ENCODE measurements at regions not wholly inside any gene's neighbourhood (a gene's known extent, or its start where the extent isn't known, plus 50 kb on each side); places are given as distances from the start of the nearest gene placed in this dataset.

DNA sequence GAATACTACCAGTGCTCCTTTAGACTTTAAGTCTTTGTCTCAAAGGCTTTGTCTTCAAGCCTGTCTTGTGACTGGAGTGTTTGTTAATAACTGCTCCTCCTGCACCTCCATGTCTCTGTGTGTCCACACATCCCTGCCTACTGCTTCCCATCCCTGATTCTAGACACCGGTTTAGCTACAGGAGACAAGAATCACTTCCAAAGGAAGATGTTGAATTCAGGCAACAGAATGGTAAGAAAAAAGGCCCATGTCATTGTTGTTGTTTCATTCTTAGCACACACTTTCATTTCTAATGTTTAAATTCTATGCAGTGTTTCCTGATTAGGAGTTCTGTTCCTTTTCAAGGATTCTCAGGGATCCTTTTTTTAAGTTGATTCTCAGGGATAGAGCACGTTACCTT is 293.6 kb upstream of the STXBP5 start:
- H3K27me3 ChIP-seq, result no peaks in the 10 kb centered on the region
- no peak overlapping the region for H3K27ac ChIP-seq
- no peaks in the 10 kb centered on the region for H3K4me1 ChIP-seq
- no peaks in the 10 kb centered on the region for H3K36me3 ChIP-seq
- DNase-seq (no peak), ATAC-seq (no peak)
- H3K4me3 ChIP-seq, result no peak overlapping the region
- no peaks in the 10 kb centered on the region for H3K9me3 ChIP-seq
- 96% methylated on average over 2 of the region's 2 CpGs for WGBS (ENCODE audit: insufficient coverage, low coverage, low lambda C conversion rate, missing lambda C conversion rate)
- TF ChIP-seq, protein P1, sequence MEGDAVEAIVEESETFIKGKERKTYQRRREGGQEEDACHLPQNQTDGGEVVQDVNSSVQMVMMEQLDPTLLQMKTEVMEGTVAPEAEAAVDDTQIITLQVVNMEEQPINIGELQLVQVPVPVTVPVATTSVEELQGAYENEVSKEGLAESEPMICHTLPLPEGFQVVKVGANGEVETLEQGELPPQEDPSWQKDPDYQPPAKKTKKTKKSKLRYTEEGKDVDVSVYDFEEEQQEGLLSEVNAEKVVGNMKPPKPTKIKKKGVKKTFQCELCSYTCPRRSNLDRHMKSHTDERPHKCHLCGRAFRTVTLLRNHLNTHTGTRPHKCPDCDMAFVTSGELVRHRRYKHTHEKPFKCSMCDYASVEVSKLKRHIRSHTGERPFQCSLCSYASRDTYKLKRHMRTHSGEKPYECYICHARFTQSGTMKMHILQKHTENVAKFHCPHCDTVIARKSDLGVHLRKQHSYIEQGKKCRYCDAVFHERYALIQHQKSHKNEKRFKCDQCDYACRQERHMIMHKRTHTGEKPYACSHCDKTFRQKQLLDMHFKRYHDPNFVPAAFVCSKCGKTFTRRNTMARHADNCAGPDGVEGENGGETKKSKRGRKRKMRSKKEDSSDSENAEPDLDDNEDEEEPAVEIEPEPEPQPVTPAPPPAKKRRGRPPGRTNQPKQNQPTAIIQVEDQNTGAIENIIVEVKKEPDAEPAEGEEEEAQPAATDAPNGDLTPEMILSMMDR (IDR thresholded peaks at IDR 0.05), result no peak
- TF ChIP-seq POLR2A (IDR thresholded peaks at IDR 0.05), result no peak
- intact Hi-C loops (cut with DNase I), result no loop called here

DNA sequence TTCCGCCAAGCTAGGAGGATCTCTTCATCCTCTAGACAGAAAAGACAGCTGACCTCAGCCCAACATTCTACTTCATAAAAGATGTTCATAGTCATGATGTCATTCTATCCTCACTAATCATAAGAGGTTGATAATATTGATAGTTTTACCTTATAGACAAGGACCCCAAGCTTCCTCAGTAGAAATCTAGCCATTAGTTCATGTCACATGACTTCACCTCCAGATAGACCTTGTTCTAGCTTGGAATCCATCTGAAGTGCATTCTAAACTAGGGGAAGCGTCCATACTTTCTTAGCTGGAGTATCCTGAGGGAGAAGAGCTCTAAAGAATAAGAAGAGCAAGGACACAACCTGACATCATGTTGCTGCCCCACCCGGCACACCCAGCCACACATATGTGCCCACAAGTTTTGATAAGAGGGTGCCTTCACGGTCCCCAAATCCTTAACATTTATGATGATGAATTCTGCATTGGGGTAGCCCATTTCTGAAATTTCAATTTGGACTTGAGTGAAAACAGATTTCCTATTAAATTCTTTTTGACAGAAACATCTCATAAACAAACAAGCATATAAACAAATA is 292.5 kb upstream of the STXBP5 start:
- H3K27ac ChIP-seq, result no peak overlapping the region
- no peak for ATAC-seq
- no peaks in the 10 kb centered on the region for H3K27me3 ChIP-seq
- intact Hi-C loops (cut with DNase I), result no loop called here
- H3K4me3 ChIP-seq, result no peak overlapping the region
- H3K36me3 ChIP-seq, result no peaks in the 10 kb centered on the region
- WGBS (ENCODE audit: insufficient coverage, low coverage, low lambda C conversion rate, missing lambda C conversion rate), result 66% methylated on average over 4 of the region's 4 CpGs
- no peaks in the 10 kb centered on the region for H3K9me3 ChIP-seq
- TF ChIP-seq, protein P1 (IDR thresholded peaks at IDR 0.05), result no peak
- TF ChIP-seq POLR2A (IDR thresholded peaks at IDR 0.05), result no peak
- DNase-seq, result no peak
- H3K4me1 ChIP-seq, result no peaks in the 10 kb centered on the region

DNA sequence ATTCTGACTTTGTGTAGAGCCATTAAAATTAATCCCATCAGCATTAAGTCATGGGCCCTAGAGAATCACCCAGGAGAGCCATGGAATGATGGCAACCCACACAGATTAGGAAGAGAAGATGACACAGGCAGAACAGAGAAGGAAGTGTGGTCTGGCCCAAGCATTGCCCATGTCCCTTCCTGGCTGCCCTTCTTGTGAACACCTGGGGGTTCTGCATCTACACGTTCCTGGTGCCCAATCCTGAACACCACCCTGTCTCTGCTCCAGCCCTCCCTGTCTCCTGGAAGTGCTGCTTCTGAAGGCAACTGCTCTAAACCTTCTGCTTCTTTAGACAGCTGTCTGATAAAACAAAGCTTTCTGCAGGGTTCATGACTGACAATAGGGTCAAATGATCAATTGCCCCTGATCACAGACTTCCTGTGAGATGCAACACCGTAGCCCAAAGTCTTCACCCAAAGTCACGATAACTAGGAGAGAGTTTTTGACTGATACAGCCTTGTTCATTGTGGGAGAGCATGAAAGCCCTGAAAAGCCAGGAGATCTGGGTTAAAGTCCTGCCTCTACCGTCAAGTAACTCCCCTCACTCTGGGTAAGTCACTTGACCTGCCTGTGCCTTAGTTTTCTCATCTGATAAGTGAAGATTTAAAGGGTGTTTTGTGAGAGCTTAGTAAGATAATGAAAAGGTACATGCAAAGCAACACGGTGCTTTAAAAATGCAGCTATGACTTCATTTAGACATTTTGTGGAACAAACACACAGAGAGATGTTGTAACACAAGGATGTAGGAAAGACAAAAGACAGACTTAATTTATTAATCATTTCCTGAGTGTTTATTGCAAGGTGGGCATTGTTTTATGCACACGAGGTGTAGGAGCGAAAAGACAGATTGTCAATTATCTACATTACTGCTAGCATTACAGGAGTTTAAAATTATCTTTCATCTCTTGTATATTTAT is 291.2 kb upstream of the STXBP5 start:
- intact Hi-C loops (cut with DNase I), result no loop called here
- TF ChIP-seq, protein P1 (IDR thresholded peaks at IDR 0.05), result no peak
- ATAC-seq (no peak), DNase-seq (no peak)
- 58% methylated on average over 7 of the region's 7 CpGs for WGBS (ENCODE audit: insufficient coverage, low coverage, low lambda C conversion rate, missing lambda C conversion rate)
- Histone ChIP-seq H3K27me3 (no peaks in the 10 kb centered on the region), H3K4me3 (no peak overlapping the region), H3K9me3 (no peaks in the 10 kb centered on the region), H3K4me1 (no peaks in the 10 kb centered on the region), H3K27ac (no peak overlapping the region), H3K36me3 (no peaks in the 10 kb centered on the region)

DNA sequence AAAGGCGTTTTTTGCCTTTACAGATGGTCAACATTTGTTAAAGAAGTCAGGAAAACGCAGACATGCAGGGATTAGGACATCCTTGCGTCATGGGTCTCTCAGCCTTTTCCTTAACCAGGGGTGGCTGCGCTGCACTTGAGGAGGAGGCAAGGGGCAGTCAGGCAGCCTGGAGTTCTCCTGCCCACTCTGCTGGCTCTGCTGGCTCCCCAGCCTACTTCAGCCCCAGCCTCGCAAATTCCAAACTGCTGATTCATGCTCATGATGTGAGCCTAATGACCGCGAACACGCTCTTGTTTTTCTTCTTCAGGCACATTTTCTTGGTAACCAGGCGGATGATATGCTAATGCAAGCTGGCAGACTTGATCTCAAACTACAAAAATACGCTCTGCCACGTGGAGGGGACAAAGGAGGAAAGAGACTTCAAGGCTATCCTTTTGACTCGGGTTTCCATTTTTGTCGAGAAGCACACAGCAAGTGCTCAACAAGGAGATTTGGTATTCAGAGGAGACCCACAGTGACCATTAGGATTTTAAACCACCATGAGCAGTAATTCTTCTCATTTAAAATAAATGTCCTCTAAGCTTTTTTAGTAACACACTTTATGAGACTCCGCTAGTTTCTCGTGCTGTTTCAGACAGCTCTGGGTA is 290.3 kb upstream of the STXBP5 start:
- Histone ChIP-seq H3K36me3 (no peaks in the 10 kb centered on the region), H3K4me3 (no peak overlapping the region), H3K9me3 (no peaks in the 10 kb centered on the region), H3K27me3 (no peaks in the 10 kb centered on the region), H3K4me1 (no peaks in the 10 kb centered on the region), H3K27ac (no peak overlapping the region)
- DNase-seq (peak in 1 of 3 donors; percentile 22), ATAC-seq (peak; percentile 36 to 56 (median 47))
- intact Hi-C loops (cut with DNase I), result no loop called here
- TF ChIP-seq POLR2A (IDR thresholded peaks at IDR 0.05), result no peak
- TF ChIP-seq, protein P1 (IDR thresholded peaks at IDR 0.05), result no peak
- 38% methylated on average over 14 of the region's 15 CpGs for WGBS (ENCODE audit: insufficient coverage, low coverage, low lambda C conversion rate, missing lambda C conversion rate)
